ENCODE measurements at regions not wholly inside any gene's neighbourhood (a gene's known extent, or its start where the extent isn't known, plus 50 kb on each side); places are given as distances from the start of the nearest gene placed in this dataset.
"Not testable (repeated sequence)": the region's sequence is repeated elsewhere in the genome, so short reads cannot be mapped to it uniquely, and the experiment has no call there.

- DNase-seq: no peak
Observed at GRCh38 chr3:31188112-31188511, 293.7 kb upstream of the GADL1 start.

GRCh38 chr3:31189330-31189729 lies 294.9 kb upstream of the GADL1 start:
- DNase-seq: no peak

- DNase-seq: no peak
Observed at GRCh38 chr3:31189971-31190370, 295.5 kb upstream of the GADL1 start.

GRCh38 chr3:31191354-31191753 lies 296.9 kb upstream of the GADL1 start:
- DNase-seq: no peak

- no peak for DNase-seq
Observed at GRCh38 chr3:31193429-31193828, 299.0 kb upstream of the GADL1 start.

- no peak for DNase-seq
Observed at GRCh38 chr3:31193871-31194270, 299.4 kb upstream of the GADL1 start.

GRCh38 chr3:31196261-31196660 lies 301.8 kb upstream of the GADL1 start:
- no peak for DNase-seq

- no peak for DNase-seq
Observed at GRCh38 chr3:31196881-31197364, 302.5 kb upstream of the GADL1 start.

GRCh38 chr3:31197941-31198340 lies 303.5 kb upstream of the GADL1 start:
- DNase-seq: no peak

- DNase-seq: no peak
Observed at GRCh38 chr3:31198890-31199289, 304.4 kb upstream of the GADL1 start.

GRCh38 chr3:31203960-31204795 lies 309.7 kb upstream of the GADL1 start:
- no peak for DNase-seq

GRCh38 chr3:31204796-31205056 lies 310.3 kb upstream of the GADL1 start:
- not testable (repeated sequence) for DNase-seq

GRCh38 chr3:31210068-31210645 lies 315.7 kb upstream of the GADL1 start:
- DNase-seq: no peak

GRCh38 chr3:31213869-31214486 lies 318.7 kb upstream of the STT3B start:
- DNase-seq: no peak

GRCh38 chr3:31218082-31218481 lies 314.6 kb upstream of the STT3B start:
- no peak for DNase-seq

GRCh38 chr3:31219131-31219843 lies 313.4 kb upstream of the STT3B start:
- DNase-seq: no peak

GRCh38 chr3:31220431-31220830 lies 312.3 kb upstream of the STT3B start:
- no peak for DNase-seq

- no peak for DNase-seq
Observed at GRCh38 chr3:31223278-31223677, 309.4 kb upstream of the STT3B start.

GRCh38 chr3:31224936-31225335 lies 307.8 kb upstream of the STT3B start:
- no peak for DNase-seq

GRCh38 chr3:31225923-31226322 lies 306.8 kb upstream of the STT3B start:
- no peak for DNase-seq

GRCh38 chr3:31226346-31226745 lies 306.4 kb upstream of the STT3B start:
- DNase-seq: no peak

- no peak for DNase-seq
Observed at GRCh38 chr3:31227131-31227562, 305.6 kb upstream of the STT3B start.

GRCh38 chr3:31230425-31231223 lies 302.1 kb upstream of the STT3B start:
- DNase-seq: no peak
